Panc1 (cell line): ENCODE measurements at regions not wholly inside any gene's neighbourhood (a gene's known extent, or its start where the extent isn't known, plus 50 kb on each side); places are given as distances from the start of the nearest gene placed in this dataset.

Experiments
- ATAC-seq: fragments of 200-7000 bp; cut with Tn5 transposase; 2 replicates; pipeline ENCODE4 v1.9.1; 2020; ENCODE audit warnings: mild to moderate bottlenecking, moderate library complexity
- BruUV-seq: library from RNA; stranded (reverse); fragments of 400-500 nt; replicated peaks from 2 replicates; lab custom pipeline; 2021; lab: Mats Ljungman, UMichigan
- CTCF ChIA-PET: fragments of 300-600 bp; sonication (Branson Sonifier 250); formaldehyde crosslinking; loops from one replicate; lab custom pipeline; 2022; ENCODE audit warnings: antibody characterized with exemption; lab: Charles Lee
- POLR2A ChIA-PET: fragments of 300-600 bp; sonication (Branson Sonifier 250); formaldehyde crosslinking; loops from one replicate; lab custom pipeline; 2022; ENCODE audit warnings: antibody characterized with exemption; lab: Charles Lee
- DNase-seq: peaks from one replicate; pipeline ENCODE4 v3.0.0-alpha.2; 2010; ENCODE audit warnings: low read depth, low spot score
- H3K27ac ChIP-seq: 2 replicates; pipeline ENCODE4 v1.5.1; 2011; ENCODE audit warnings: mild to moderate bottlenecking, low read length, inconsistent platforms
- H3K27me3 ChIP-seq: fragments of 200-500 bp; sonication (Bioruptor generic); 2 replicates; pipeline ENCODE4 v1.6.0; 2014; ENCODE audit warnings: low read length, inconsistent platforms; ENCODE audit not compliant: control insufficient read depth, insufficient read depth
- H3K36me3 ChIP-seq: fragments of 200-500 bp; sonication (Bioruptor generic); 2 replicates; pipeline ENCODE4 v1.5.1; 2014; ENCODE audit warnings: inconsistent platforms, mild to moderate bottlenecking, low read length, moderate library complexity; ENCODE audit not compliant: control insufficient read depth, insufficient read depth
- H3K4me1 ChIP-seq: 2 replicates; pipeline ENCODE4 v1.5.1; 2011; ENCODE audit warnings: inconsistent platforms, mild to moderate bottlenecking, low read length, moderate library complexity; ENCODE audit not compliant: control insufficient read depth, insufficient read depth
- H3K4me3 ChIP-seq, 2 experiments: 2 replicates each; pipeline ENCODE4 v1.5.1; 2011 to 2012; ENCODE audit warnings: low read depth in 2 of 2, low read length in 2 of 2, mild to moderate bottlenecking in 2 of 2, inconsistent platforms in 1 of 2, moderate library complexity in 1 of 2
- H3K9me3 ChIP-seq: fragments of 200-500 bp; sonication (Bioruptor generic); 2 replicates; pipeline ENCODE4 v1.5.1; 2014; ENCODE audit warnings: low read depth, mild to moderate bottlenecking, inconsistent platforms, low read length, moderate library complexity; ENCODE audit not compliant: control insufficient read depth, insufficient read depth
- POLR2AphosphoS5 ChIP-seq: IDR thresholded peaks from 2 replicates; pipeline ENCODE4 v1.6.1; 2012; ENCODE audit warnings: mild to moderate bottlenecking, low read depth, low read length, moderate library complexity
- SIN3A ChIP-seq: IDR thresholded peaks from 2 replicates; pipeline ENCODE4 v1.6.1; 2012; ENCODE audit warnings: low read depth, mild to moderate bottlenecking, low read length, moderate library complexity, borderline replicate concordance; ENCODE audit not compliant: insufficient read depth
- TCF7L2 ChIP-seq: IDR thresholded peaks from 2 replicates; pipeline ENCODE4 v1.6.1; 2011; ENCODE audit warnings: mild to moderate bottlenecking, low read depth, low read length, inconsistent platforms
- in situ Hi-C: cut with HindIII; loops from 2 replicates; pipeline ENCODE4 v1.10.0; 2016; ENCODE audit warnings: low sequenced_read_pairs, low pct_unique_long_range_greater_than_20kb
- intact Hi-C: fragments of 100-400 bp; cut with micrococcal nuclease; formaldehyde crosslinking; loops from one replicate; pipeline ENCODE4 v1.10.0; 2022; ENCODE audit not compliant: unreplicated experiment
- TF ChIP-seq, protein P1 (sequence below): fragments of 450-650 bp; IDR thresholded peaks from 2 replicates; pipeline ENCODE4 v1.5.1; 2017; ENCODE audit warnings: mild to moderate bottlenecking
- TF ChIP-seq, protein P2 (sequence below), 2 experiments: IDR thresholded peaks; 2 replicates each; pipeline ENCODE4 v1.6.1; 2011 to 2012; ENCODE audit warnings: low read depth in 2 of 2, control low read depth in 1 of 2, low read length in 1 of 2, mild to moderate bottlenecking in 1 of 2, moderate library complexity in 1 of 2; ENCODE audit not compliant: insufficient read depth in 1 of 2

DNA sequence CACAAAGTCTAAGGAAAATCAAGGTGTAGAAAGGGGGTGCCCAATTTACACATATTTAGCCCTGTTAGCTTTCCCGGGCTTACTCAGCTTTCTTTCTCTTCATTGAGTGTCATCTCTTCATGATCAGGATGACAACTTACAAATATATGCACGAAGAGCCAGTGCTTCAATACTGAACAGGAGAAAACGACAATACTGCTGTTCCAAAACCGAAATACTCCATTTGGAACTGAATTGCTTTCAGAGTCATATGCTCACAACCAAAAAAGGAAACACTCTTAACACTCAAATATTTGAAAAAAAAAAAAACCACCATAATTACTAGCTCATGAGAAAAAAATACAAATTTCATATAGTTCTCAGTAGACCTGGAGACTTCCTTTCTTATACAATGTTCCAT is 272.1 kb upstream of the DUSP10 start:
- H3K36me3 ChIP-seq: no peaks in the 10 kb centered on the region
- TF ChIP-seq, protein P1, sequence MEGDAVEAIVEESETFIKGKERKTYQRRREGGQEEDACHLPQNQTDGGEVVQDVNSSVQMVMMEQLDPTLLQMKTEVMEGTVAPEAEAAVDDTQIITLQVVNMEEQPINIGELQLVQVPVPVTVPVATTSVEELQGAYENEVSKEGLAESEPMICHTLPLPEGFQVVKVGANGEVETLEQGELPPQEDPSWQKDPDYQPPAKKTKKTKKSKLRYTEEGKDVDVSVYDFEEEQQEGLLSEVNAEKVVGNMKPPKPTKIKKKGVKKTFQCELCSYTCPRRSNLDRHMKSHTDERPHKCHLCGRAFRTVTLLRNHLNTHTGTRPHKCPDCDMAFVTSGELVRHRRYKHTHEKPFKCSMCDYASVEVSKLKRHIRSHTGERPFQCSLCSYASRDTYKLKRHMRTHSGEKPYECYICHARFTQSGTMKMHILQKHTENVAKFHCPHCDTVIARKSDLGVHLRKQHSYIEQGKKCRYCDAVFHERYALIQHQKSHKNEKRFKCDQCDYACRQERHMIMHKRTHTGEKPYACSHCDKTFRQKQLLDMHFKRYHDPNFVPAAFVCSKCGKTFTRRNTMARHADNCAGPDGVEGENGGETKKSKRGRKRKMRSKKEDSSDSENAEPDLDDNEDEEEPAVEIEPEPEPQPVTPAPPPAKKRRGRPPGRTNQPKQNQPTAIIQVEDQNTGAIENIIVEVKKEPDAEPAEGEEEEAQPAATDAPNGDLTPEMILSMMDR: no peak
- TF ChIP-seq TCF7L2 (no peak), POLR2AphosphoS5 (no peak), SIN3A (no peak)
- TF ChIP-seq, protein P2, sequence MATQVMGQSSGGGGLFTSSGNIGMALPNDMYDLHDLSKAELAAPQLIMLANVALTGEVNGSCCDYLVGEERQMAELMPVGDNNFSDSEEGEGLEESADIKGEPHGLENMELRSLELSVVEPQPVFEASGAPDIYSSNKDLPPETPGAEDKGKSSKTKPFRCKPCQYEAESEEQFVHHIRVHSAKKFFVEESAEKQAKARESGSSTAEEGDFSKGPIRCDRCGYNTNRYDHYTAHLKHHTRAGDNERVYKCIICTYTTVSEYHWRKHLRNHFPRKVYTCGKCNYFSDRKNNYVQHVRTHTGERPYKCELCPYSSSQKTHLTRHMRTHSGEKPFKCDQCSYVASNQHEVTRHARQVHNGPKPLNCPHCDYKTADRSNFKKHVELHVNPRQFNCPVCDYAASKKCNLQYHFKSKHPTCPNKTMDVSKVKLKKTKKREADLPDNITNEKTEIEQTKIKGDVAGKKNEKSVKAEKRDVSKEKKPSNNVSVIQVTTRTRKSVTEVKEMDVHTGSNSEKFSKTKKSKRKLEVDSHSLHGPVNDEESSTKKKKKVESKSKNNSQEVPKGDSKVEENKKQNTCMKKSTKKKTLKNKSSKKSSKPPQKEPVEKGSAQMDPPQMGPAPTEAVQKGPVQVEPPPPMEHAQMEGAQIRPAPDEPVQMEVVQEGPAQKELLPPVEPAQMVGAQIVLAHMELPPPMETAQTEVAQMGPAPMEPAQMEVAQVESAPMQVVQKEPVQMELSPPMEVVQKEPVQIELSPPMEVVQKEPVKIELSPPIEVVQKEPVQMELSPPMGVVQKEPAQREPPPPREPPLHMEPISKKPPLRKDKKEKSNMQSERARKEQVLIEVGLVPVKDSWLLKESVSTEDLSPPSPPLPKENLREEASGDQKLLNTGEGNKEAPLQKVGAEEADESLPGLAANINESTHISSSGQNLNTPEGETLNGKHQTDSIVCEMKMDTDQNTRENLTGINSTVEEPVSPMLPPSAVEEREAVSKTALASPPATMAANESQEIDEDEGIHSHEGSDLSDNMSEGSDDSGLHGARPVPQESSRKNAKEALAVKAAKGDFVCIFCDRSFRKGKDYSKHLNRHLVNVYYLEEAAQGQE (IDR thresholded peaks at IDR 0.05; ENCODE audit: insufficient read depth in 1 of 2, low read depth in 2 of 2, low read length in 1 of 2): no peak
- H3K27me3 ChIP-seq: no peaks in the 10 kb centered on the region
- CTCF ChIA-PET: no interaction called here
- no peak overlapping the region for H3K4me3 ChIP-seq
- in situ Hi-C loops (no loop called here), intact Hi-C loops (no loop called here)
- no peak for DNase-seq
- H3K9me3 ChIP-seq: no peaks in the 10 kb centered on the region
- ATAC-seq: no peak
- H3K4me1 ChIP-seq: no peaks in the 10 kb centered on the region
- POLR2A ChIA-PET: no interaction called here
- no peak overlapping the region for H3K27ac ChIP-seq
- BruUV-seq: no TSS peak

DNA sequence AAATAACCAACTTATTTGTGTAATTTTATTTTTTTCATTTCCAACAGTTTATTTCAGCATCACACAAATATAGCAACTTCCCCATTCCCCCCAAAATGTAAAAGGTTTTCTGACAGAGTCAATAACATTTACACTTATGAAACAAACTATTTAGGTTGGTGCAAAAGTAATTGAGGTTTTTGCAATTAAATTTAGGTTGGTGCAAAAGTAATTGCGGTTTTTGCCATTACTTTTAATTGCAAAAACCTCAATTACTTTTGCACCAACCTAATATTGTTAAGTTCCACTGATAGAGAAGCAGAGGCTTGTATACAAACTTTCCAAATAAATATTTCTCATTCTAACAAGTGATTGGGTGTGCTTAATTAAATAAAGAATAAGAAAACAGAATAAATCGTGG is 270.9 kb upstream of the DUSP10 start:
- no peaks in the 10 kb centered on the region for H3K9me3 ChIP-seq
- H3K4me3 ChIP-seq: no peak overlapping the region
- in situ Hi-C loops (no loop called here), intact Hi-C loops (no loop called here)
- no peak for DNase-seq
- H3K4me1 ChIP-seq: no peaks in the 10 kb centered on the region
- no TSS peak for BruUV-seq
- H3K27me3 ChIP-seq: no peaks in the 10 kb centered on the region
- POLR2A ChIA-PET: no interaction called here
- no peak for ATAC-seq
- H3K27ac ChIP-seq: no peak overlapping the region
- no peaks in the 10 kb centered on the region for H3K36me3 ChIP-seq
- no peak for TF ChIP-seq SIN3A
- TF ChIP-seq, protein P2 (IDR thresholded peaks at IDR 0.05; ENCODE audit: insufficient read depth in 1 of 2, low read depth in 2 of 2, low read length in 1 of 2): no peak
- TF ChIP-seq, protein P1: no peak
- CTCF ChIA-PET: no interaction called here
